ENCODE measurements at regions not wholly inside any gene's neighbourhood (a gene's known extent, or its start where the extent isn't known, plus 50 kb on each side); places are given as distances from the start of the nearest gene placed in this dataset.

DNA sequence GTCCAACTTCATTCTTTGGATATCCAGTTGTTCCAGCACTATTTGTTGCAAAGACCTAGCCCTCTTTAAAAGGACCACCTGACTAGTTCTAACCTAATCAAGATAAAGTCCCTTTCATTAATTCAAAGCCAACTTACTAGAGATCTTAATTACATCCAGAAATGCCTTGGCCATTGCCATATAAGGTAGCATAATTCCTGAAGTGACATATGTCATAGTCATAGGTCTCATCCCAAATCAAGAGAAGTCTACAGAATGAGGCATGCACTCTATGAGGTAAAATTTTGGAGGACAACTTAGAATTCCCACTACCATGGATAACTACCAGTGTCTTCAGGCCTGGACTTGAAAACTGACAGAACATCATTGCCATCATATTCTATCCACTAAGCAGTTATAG, 420.4 kb upstream of the ID4 start:
- TF ChIP-seq, protein P1, sequence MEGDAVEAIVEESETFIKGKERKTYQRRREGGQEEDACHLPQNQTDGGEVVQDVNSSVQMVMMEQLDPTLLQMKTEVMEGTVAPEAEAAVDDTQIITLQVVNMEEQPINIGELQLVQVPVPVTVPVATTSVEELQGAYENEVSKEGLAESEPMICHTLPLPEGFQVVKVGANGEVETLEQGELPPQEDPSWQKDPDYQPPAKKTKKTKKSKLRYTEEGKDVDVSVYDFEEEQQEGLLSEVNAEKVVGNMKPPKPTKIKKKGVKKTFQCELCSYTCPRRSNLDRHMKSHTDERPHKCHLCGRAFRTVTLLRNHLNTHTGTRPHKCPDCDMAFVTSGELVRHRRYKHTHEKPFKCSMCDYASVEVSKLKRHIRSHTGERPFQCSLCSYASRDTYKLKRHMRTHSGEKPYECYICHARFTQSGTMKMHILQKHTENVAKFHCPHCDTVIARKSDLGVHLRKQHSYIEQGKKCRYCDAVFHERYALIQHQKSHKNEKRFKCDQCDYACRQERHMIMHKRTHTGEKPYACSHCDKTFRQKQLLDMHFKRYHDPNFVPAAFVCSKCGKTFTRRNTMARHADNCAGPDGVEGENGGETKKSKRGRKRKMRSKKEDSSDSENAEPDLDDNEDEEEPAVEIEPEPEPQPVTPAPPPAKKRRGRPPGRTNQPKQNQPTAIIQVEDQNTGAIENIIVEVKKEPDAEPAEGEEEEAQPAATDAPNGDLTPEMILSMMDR (conservative IDR thresholded peaks at IDR 0.05; ENCODE audit: low read depth) = no peak
- POLR2A ChIA-PET (ENCODE audit: low non-redundant PET) = no interaction called here
- CTCF ChIA-PET = no interaction called here
- DNase-seq (ENCODE audit: low spot score) = no peak
- H3K27ac ChIP-seq = no peak overlapping the region

DNA sequence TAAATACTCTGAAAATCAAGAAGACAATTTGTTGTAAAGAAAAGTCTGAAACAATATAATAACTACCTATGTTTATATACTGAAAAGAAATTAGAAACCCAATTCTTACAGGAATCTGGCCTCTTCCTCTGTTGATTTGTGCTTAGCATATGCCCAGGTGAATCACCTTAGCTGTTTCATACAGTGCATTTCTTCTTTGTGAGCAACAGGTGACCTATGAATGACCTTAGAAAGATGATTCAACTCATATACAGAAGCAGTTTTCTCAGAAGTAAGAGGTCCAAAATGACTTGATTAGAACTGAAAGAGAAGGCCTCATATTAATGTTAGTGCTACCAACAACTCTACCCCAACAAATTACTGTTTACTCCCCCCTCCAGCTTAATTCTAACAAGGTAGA, 419.5 kb upstream of the ID4 start:
- peak; percentile 64 for DNase-seq (ENCODE audit: low spot score)
- TF ChIP-seq, protein P1 (conservative IDR thresholded peaks at IDR 0.05; ENCODE audit: low read depth) = no peak
- ChIA-PET CTCF (no interaction called here), POLR2A (ENCODE audit: low non-redundant PET) (no interaction called here)
- no peak overlapping the region for H3K27ac ChIP-seq

DNA sequence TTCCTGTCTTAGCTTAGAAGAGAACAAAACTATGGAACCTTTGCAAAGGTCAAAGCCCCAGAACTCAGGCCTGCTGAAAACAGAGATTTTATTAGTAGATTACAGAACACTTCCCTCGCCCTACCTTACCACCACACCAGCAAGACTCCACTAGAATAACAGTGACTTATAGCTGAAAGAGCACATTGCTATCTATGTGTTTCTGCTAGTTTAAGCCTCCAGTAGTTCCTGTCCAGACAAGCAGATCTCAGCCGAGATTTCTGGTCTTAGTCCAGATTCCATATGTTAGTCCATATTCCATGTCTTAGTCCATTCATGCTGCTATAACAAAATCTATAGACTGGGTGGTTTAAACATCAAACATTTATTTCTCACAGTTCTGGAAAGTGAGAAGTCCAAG, 412.3 kb upstream of the ID4 start:
- ChIA-PET CTCF (interaction anchor here (0.5 kb wide), 1 partner anchor 100 kb away, joined by 3 read pairs; no protein-coding TSS in a partner anchor), POLR2A (ENCODE audit: low non-redundant PET) (no interaction called here)
- no peak overlapping the region for H3K27ac ChIP-seq
- no peak for DNase-seq (ENCODE audit: low spot score)
- TF ChIP-seq, protein P1 (conservative IDR thresholded peaks at IDR 0.05; ENCODE audit: low read depth) = no peak

DNA sequence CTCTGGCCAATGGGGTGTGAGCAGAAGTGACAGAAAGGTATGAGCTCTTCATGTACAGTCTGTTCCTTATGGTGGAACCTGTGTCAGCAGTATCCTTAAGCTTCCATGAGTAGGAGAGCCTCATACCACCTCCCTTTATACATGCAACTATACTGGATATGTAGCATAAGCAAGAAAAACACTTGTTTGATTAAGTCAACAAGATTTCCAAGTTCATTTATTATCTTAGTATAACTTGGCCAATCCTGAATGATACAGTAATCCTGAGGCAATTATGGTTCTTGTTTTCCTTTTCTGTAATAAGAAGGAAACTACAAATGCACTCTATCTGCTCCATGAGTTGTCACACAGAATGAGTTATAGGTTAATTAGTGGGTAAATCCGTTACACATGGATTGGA, 409.6 kb upstream of the ID4 start:
- TF ChIP-seq, protein P1 (conservative IDR thresholded peaks at IDR 0.05; ENCODE audit: low read depth) = no peak
- no peak overlapping the region for H3K27ac ChIP-seq
- no peak for DNase-seq (ENCODE audit: low spot score)
- CTCF ChIA-PET = no interaction called here
- POLR2A ChIA-PET (ENCODE audit: low non-redundant PET) = no interaction called here

DNA sequence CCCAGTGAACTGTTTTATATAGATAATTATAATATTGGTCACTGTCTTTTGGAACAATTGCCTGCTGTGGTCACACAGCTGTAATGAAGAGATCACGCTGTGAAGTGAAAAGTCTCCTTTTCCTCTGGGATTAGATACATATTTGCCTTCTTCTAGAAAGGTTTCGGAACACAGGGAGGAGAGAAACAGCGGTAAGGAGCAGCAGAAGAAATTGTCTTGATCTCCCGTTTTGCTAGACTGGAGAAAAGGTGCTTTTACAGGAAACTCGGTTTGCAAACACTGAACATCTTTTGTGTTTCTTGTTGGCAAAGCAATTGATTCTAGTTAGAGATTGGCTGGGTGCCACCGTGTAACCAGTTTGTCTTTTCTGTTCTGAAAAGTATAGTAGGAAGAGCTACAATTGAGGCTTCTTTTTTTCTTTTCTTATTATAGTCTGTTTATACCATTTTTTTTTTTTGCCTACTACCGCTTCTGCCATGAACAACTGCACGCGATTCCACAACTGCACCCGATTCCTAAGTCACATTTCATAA, 404.1 kb upstream of the ID4 start:
- ChIA-PET POLR2A (ENCODE audit: low non-redundant PET) (no interaction called here), CTCF (interaction anchor here (0.6 kb wide), 3 partner anchors 74 to 701 kb away, joined by 3 to 6 read pairs (median 4); no protein-coding TSS in a partner anchor)
- DNase-seq (ENCODE audit: low spot score) = no peak
- TF ChIP-seq, protein P1 (conservative IDR thresholded peaks at IDR 0.05; ENCODE audit: low read depth) = no peak
- no peak overlapping the region for H3K27ac ChIP-seq

DNA sequence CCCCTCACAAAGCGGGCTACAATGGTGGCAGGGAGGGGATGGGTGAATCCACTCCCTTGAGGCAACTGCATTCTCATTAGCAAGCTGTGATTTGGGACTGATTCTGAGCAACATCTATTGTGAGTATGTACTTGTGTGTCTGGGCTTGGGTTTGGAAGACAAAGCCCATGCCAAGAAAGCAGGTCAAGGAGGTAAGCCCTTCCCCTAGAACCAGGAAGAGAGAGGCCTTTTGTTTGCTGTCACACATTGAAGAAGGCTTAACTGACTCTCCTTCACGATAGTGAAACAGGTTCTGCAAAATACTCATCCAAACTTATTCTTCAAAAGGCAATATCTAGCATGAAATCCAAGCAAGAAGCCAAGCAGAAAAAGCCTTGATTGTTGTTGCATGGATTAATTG, 403.1 kb upstream of the ID4 start:
- TF ChIP-seq, protein P1 (conservative IDR thresholded peaks at IDR 0.05; ENCODE audit: low read depth) = no peak
- ChIA-PET POLR2A (ENCODE audit: low non-redundant PET) (no interaction called here), CTCF (no interaction called here)
- no peak for DNase-seq (ENCODE audit: low spot score)
- no peak overlapping the region for H3K27ac ChIP-seq

DNA sequence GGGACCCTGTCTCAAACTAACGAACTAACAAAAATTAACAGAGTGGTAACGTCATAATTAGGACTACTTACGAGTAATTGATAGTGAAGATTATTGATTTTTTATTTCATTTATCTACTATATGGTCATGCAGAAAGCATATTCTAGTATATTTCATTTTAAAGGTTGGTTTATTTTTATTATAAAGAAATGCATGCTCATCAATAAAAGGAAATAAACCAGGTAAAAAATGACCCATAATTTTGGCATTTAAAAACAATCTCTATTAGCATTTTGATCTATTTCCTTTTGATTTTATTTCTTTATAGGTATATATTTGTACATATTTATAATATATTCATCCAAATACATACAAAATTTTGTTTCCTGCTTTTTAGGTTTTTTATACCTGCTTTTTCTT, 401.4 kb upstream of the ID4 start:
- POLR2A ChIA-PET (ENCODE audit: low non-redundant PET) = no interaction called here
- H3K27ac ChIP-seq = no peak overlapping the region
- DNase-seq (ENCODE audit: low spot score) = no peak
- TF ChIP-seq, protein P1 (conservative IDR thresholded peaks at IDR 0.05; ENCODE audit: low read depth) = no peak
- CTCF ChIA-PET = no interaction called here

All from RWPE1 (cell line).